ENCODE measurements at regions not wholly inside any gene's neighbourhood (a gene's known extent, or its start where the extent isn't known, plus 50 kb on each side); places are given as distances from the start of the nearest gene placed in this dataset.
"Not testable (repeated sequence)": the region's sequence is repeated elsewhere in the genome, so short reads cannot be mapped to it uniquely, and the experiment has no call there.

DNA sequence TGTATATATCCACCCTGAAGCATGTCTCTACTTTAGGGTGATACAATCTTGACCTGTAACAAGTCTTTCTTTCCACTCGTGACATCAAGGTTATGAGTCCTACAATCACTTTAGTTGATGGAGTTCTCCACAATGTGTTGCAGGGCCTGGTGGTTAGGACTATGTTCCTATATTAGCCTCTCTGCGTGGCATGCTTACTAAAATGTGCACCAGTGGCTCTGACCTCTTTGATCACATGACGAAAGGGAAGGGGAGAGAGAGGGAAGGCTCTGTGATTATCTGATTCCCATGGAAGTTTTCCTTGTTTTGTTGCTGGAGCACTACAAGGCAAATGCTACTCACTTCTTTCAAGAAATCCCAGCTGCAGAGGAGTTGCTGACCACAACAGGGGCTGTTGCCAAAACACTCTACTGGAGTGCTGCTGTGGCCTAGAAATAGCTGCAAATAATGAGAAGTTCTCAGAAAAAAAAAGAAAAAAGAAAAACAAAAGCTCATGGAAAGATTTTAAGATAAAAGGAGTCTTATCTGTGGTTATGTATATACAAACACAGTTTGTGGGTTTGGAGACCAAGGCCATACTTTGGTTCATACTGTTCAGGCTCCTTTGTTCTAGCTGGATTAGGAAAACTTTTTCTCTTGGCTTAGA, 272.8 kb upstream of the MMADHC start:
- DNase-seq (ENCODE audit: low spot score): no peak

DNA sequence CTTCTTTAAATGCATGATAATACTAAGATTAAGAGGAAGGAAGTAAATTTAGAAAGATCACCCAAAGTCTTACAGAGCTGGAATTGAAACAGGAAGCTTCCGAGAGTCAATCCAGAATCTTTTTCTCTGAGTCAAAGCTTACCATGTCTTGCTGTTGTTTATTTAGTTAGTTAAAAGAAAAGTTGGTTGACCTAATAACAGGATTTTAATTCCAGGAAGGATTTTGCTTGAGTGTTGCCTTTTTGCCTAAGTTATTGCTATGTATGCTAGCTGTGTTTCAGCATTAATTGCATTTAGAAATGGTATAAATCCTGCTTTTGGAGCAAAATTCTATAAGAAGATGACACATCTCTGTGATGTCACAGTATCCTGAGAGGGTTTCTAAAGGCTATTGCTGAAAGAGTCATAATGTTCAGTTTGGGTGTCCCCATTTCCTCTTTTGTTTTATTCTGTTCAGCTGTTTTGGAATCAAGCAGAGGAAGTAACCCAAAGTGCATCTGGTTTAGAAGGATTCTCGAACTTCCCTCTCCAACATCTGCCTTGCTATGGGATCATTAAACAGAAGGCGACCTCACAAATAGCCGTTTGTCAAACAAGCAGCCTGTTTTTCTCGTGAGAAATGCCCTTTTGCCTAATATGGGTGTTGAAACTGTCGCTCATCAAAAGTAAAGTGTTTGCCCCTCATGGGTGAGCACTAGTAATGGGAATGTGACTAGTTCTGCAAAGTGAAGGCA, 271.5 kb upstream of the MMADHC start:
- peak; percentile 35 for DNase-seq (ENCODE audit: low spot score)

DNA sequence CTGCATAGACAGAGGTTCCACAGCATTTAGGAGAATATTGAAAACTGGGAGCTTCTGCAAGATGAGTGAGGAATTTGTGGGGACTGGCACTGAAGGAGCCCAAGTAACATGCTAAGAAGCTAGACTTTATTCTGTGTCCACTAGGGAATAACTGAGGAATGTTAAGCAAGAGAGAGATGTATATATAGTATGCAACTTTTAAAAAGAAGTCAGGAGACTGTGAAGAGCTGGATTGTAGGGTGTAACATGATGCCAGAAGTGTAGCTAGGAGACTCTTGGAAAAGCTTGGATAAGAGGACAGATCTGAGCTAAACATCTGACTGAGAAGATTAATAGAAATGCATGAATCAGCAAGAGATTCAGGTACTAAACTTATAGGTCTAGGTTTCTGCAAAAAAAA, 270.6 kb upstream of the MMADHC start:
- no peak for DNase-seq (ENCODE audit: low spot score)

DNA sequence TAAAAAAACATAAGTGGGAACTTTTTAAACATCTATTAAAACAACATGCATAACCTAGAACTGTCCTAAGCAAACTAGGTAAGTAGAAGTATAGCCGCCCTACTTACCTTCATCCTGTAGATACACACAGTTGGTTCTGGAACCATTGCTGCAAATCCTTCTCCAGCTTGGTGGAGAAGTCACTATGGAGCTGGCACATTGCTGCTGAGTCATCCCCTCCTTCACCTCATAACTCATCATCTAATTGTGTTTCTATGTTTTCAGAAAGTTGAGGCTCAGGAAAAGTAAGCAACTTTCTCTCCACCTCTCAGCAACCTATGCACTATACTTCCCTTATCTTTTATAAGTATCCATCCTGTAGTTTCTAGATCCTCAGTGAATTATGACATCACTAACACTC, 269.8 kb upstream of the MMADHC start:
- no peak for DNase-seq (ENCODE audit: low spot score)

DNA sequence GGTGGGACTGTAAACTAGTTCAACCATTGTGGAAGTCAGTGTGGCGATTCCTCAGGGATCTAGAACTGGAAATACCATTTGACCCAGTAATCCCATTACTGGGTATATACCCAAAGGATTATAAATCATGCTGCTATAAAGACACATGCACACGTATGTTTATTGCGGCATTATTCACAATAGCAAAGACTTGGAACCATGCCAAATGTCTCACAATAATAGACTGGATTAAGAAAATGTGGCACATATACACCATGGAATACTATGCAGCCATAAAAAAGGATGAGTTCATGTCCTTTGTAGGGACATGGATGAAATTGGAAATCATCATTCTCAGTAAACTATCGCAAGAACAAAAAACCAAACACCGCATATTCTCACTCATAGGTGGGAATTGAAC, 268.3 kb upstream of the MMADHC start:
- not testable (repeated sequence) for DNase-seq (ENCODE audit: low spot score)

DNA sequence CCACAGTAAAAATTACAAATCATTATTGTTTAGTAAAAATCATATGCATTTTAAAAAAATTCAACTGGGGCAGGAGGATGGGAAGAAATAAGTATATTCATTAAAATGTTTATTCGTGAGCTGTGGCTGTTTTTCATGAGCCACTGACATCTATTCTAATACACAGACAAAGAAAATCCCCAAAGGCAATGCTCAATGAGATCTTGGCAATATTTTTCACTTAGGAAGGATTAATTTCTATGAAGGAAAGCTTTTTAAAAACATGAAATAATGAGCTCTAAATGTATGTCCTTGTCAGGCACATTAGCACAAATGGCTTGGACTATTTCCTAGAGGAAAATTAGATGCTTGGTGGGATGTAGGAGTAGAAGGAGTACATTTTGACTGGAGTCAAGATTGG, 262.0 kb upstream of the MMADHC start:
- no peak for DNase-seq (ENCODE audit: low spot score)

DNA sequence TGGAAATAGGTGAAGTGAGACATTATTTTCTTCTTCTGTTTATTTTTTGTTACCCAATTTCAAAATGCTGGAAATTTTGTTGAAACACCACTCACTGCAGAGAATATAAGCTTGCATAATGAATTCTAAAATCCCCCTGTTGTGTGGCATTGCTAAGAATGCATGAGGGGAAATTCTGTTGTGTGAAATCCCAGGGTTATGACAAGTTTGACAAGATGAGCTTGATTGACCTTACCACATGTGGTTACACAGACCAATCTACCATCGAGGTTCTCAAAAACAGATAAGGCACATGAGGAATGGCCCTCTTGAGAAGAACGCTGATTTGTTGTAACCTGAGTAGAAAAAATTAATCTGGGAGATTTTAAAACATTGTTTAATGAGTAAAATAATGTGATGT, 261.6 kb upstream of the MMADHC start:
- no peak for DNase-seq (ENCODE audit: low spot score)

DNA sequence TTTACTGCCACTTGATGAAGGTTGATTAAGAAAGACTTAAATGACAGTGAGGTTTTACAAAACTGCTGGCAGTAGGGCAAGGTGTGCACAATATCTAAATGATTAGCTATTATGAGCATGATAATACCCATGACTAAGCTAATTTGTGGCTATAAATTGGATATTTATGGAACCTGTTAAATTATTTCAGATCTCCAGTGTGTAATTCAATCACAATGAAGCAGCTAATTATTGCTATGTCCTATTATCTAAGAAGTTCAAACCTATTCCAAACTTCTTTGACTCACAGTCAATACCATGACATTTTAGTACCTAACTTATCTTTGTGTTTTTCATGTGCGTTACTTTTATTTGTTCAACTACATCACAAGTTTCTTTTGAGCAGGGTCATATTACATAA, 253.8 kb upstream of the MMADHC start:
- DNase-seq (ENCODE audit: low spot score): no peak

DNA sequence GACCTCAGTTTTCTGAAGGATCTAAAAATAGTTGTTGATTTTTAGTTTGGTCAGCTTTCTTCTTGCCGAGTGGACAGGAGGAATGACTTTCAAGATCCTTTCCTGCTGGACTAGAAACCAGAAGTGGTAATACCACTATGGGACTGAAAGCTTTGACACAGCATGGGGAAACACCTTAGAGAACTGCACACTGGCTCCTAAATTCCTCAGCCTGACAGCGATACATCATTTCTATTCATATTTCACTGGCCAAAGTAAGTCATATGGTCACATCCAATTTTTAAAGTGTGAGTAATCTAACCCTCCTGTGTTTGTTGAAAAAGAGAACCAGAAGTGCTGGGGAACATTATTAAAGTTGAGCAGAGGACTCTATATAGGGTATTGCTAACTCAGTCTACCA, 244.7 kb upstream of the MMADHC start:
- no peak for DNase-seq (ENCODE audit: low spot score)

DNA sequence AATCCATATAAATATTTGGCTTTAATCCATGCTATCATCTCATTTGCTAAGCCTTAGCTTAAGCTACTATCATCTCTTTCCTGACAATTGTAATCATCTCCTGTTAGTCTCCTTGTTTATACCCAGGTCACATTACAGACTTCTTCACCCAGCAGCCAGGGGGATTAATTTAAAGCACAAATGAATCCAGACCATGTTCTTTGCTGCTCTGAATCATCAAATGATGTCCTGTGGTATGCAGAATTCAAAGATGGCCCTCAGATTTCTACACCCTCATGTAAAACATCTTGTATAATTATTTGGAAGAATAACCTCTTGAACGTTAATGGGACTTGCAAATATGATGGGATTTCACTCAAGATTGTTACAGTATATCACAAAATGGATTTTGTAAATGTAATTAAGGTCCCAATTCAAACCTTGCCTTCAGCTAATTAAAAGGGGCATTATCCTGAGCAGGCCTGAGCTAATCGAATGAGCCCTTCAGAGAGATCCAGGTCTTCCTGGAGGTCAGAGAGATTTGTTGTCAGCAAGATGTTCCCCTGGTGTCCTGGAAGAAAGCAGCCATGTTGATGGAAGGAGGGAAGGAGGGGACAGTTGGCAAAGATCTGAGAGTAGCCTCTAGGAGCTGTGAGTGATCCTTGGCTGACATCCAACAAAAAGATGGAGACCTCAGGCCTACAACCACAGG, 241.1 kb upstream of the MMADHC start:
- DNase-seq (ENCODE audit: low spot score): no peak

DNA sequence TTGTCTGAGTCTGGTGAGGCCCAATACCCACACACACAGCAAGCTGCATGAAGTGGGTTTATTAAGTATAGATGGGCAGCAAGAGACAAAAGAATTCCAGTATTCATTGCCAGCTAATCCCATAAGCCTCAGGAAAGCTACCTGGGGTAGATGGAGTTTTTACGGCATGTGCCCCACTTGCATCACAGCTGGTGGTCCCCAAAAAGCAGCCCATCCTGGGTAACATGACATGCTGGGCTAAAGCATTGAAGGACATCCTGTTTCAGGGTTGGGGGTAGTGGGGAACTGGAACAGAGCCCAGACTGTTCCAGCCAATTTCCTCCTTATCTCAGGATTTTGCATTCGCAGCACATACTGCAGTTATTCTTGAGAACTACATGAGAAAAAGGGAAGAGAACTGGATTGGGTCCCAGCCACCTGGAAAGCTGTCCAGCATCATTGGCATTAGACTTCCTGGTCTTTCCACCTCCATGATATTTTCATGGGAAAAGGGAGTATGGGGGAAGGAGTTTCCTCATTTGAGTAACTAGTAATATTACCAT, 240.1 kb upstream of the MMADHC start:
- no peak for DNase-seq (ENCODE audit: low spot score)

DNA sequence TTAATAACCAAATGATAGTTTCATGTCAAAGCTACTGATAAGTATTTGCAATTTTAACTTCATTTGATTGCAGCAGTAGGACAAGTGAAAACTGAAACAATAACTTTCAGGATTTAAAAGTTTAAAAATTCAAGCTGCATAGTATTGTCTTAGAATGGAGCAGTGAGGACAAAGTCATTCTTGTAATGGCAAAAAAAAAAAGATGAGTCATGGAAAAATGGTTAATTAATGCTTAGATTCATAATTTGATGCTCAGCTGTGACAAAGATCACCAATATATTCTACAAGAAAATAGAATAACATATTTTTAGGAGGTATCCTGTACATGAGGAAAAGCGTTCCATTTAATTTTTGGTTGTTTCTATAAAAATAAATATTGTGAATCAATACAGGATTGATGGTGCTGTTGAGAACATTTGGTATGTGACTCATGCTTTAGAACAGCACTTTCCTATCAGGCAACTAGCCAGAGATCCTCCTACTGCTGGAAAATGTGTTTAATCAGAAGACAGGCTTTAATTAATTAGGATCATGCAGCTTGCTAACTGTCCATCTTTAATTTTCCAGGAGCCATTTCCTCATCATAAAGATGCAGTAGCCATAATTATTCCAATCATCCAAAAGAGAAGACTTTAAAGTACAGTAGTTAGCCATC, 239.0 kb upstream of the MMADHC start:
- DNase-seq (ENCODE audit: low spot score): no peak

DNA sequence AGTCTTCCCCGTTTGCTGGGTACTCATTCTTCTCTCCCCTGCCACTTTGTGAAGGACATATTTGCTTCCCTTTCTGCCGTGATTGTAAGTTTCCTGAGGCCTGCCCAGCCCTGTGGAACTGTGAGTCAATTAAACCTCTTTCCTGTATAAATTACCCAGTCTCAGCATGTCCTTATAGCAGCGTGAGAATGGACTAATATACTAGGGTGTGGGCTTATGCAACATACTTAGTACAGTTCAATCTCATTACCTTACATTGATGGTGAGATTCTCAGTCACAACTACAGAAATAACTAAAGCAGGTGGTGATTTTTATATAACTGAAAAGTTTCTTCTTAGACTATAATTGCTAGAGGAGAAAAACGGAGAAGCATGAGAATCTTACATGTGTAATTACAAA, 237.9 kb upstream of the MMADHC start:
- DNase-seq (ENCODE audit: low spot score): no peak

DNA sequence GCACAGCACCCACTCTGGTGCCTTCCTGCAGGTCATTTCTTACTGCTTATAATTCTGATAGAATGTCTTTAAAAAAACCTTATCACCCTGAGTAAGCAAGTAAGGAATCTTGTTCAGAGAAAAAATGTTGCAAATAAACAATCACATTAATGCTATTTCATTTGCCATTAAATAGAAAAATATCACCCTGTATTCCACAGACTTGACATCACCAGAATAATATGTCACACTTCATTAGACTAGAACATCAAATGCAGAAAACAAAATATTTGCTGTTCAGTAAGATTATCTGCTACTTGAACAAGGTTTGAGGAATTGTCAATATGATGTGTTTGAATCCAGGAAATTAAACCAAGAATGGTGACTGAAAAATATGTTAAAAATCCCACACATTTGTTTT, 236.6 kb upstream of the MMADHC start:
- no peak for DNase-seq (ENCODE audit: low spot score)

DNA sequence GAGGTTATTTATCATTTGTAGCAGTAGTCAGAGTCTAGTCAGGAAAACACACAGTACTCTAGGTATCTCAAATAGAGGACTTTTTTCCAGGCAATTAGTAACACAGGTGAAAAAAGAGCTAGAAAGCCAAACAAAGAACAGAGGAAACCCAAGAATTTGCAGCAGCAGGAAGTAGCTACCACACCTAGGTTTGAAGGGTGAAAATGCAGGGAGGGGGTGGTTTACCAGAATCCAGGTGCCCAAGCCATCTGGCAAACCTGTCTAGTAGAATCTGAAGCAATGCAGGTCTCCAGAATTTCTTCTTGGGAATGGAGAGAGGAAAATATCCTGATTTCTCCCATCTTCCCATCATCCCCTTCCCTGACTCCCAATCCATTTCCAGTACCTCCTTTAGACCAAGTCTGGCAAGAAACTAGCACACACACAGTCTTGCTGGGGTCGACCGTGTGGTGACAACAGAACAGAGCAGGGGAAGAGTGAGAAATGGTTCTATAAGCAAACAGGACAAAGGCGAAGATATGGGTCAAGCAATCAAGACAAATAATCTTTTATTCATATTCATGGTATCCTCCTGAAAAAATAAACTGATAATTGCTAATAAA, 231.9 kb upstream of the MMADHC start:
- DNase-seq (ENCODE audit: low spot score): no peak

DNA sequence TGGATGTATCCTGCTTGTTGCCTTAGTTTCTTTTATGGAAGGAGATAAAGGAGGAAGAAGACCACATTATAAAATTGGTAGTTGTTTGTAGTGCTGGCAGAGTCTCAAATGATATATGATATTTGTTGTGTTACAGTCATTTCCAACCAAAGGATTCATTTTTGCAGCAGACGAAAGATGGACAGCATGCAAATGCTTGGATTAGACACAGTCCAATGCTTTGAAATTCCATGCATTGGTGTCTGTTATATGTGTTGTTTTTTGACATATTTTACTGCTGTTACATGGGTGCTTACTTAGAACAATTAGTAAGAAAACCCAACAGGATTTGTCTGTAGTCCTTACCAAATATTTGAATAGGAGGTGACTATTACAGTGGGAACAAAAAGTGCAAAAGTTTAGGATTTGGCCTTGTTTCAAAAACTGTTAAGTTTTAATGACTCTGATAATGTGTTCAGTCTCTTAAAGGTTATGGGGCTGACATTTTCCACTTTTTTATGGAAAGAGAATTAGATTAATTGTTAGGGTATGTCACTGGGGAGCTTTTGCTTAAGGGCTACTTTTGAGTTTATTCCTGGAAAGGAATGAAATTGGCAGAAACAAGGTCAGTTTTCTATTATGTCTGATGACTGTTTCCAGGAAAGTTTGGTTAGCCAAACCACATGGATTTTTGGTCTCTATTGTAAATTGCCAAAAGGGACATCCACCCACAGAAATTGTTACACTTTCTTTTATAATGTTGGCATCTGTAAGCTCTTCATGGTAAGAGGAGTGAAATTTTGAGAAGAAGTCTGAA, 229.4 kb upstream of the MMADHC start:
- DNase-seq (ENCODE audit: low spot score): peak; percentile 37

DNA sequence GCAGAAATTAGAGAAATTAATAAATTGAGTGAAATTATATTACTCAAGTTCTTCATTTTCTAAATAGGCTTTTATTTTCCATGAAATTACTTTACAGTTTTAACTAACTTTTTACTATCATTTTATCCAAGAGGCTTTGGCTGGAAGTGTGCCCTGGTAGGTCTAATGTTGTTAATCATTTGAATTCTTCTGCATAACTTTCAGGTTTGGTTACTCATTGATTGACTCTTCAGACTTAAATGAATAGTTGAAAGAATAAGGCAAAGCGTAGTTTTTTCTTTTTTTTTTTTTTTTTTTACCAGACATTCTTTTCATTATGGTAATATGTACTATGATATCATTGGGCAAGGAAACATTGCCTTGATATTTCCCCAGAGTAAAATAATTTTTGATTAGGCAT, 228.4 kb upstream of the MMADHC start:
- no peak for DNase-seq (ENCODE audit: low spot score)

DNA sequence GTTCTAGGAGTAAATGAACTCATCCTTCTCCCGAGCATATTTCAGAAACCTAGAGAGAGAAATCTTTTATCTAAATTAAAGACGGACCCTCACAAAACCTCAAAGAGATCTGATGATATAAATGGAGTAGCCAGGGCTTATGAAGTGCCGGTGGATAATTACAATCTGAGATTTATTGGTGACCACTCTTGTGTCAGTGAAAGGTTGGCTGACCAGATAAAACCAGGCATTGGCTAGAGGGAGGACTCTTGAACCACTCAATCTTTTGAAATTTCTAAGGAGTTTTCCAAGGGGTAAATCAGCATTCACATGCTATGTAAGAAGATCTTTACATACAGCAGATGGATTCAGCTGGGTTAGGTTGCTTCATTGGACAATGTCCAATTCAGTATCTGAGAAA, 227.3 kb upstream of the MMADHC start:
- no peak for DNase-seq (ENCODE audit: low spot score)

DNA sequence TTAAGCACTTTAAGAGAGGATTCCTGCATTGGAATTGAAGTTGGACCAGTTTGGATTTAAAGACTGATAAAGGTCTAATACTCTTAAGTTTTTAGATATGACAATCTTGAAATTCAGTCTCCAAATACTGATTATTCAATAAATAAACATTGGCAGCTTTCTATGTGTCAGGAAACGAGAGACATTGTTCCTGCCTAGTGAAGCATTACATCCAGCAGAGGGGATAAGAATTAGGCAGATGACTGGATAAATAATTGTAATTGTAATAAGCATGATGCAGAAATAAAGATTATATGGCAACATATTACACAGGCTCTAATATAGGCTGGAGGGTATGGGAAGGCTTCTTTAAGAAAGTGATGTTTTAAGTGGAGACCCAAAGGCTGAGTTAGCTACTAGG, 226.5 kb upstream of the MMADHC start:
- DNase-seq (ENCODE audit: low spot score): no peak

DNA sequence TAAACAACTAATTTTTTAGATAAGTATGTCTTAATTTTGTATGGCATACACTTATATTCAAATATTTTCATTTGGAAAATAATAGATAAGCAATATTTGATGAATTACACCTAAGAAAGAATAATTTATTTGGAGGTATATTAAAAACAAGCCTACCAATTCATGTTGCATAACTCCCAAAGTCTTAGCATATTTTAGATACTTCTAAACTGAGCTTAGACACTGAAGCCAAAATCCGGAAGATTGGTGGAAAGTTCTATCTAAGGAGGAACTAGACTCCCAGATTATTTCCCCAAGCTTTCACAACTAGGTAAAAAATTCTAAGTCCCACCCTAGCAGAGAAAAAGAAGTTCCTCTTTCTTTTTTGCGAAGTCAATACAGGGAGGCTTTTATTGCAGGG, 221.0 kb upstream of the MMADHC start:
- no peak for DNase-seq (ENCODE audit: low spot score)

DNA sequence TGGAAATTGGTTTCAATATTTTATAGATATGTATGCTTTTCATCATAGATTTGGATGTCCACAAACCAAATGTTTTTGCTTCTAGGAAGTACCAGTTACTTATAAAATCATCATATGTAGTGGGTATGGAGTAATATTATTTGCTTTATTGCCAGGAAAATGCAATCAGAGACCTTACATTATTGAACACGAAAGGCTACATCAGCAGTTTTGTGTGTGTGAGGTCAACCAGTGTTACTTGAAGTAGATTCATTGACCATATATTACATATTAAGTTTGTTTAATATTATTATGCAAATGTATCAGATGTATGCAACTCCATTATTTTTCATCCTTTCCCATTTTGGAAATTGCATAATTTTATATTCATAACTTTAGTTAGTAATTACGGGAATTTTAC, 219.1 kb upstream of the MMADHC start:
- no peak for DNase-seq (ENCODE audit: low spot score)

All from cerebellar cortex (tissue), 1 donor.